ENCODE measurements at regions not wholly inside any gene's neighbourhood (a gene's known extent, or its start where the extent isn't known, plus 50 kb on each side); places are given as distances from the start of the nearest gene placed in this dataset.

DNA sequence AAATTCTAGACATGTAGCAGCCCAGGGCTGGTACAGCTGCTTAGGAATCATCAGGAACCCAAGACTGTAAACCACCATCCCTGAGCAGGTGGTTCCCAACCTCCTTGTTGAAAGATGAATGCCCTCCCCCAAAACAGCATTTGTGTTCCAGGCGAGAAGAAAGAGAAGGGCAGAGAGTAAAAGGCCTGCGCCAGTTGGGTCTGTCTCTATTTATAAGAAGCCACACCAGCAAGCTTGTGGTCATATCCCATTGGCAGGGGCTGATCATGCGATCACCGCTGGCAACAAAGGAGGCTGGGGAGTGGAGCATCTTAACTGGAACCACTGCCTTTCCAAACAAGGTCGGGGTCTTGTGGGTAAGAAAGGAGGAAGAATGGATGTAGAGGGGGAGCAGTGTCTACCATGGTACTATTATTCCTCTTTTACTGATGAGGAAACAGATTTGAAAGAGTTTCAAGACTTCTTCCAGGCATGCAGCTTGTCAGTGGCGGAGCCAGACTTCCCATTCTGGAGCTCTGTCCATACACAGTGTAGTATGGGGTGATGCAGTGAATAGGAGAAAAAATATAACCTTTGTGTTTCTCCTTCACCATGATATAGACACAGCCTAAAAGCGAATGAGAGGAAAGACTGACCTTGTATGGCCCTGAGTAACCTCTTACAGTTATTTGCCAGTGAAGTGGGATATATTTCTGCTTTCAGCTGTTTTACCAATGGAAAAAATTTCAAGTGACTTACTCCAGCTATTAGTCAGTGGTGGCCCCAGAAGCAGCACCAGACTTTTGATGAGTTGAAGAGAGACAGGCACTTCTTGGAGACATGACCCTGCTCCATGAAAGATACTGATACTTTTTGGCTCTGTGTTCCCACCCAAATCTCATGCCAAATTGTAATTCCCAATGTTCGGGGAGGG, 222.6 kb downstream of the ABHD5 start:
- DNase-seq = no peak
- Histone ChIP-seq H3K27ac (no peak overlapping the region), H3K27me3 (ENCODE audit: insufficient read depth in 3 of 3, low read length in 2 of 3) (no peaks in the 10 kb centered on the region), H3K4me1 (no peaks in the 10 kb centered on the region), H3K9me3 (no peaks in the 10 kb centered on the region), H3K36me3 (ENCODE audit: insufficient read depth in 1 of 2, low read depth in 1 of 2) (no peaks in the 10 kb centered on the region), H3K4me3 (no peak overlapping the region)
- 80 to 82% (median 82%) methylated on average over 8 of the region's 8 CpGs for WGBS, 3 donors
- intact Hi-C loops (cut with DNase I) = no loop called here
- no peak for ATAC-seq
- TF ChIP-seq, protein P1, sequence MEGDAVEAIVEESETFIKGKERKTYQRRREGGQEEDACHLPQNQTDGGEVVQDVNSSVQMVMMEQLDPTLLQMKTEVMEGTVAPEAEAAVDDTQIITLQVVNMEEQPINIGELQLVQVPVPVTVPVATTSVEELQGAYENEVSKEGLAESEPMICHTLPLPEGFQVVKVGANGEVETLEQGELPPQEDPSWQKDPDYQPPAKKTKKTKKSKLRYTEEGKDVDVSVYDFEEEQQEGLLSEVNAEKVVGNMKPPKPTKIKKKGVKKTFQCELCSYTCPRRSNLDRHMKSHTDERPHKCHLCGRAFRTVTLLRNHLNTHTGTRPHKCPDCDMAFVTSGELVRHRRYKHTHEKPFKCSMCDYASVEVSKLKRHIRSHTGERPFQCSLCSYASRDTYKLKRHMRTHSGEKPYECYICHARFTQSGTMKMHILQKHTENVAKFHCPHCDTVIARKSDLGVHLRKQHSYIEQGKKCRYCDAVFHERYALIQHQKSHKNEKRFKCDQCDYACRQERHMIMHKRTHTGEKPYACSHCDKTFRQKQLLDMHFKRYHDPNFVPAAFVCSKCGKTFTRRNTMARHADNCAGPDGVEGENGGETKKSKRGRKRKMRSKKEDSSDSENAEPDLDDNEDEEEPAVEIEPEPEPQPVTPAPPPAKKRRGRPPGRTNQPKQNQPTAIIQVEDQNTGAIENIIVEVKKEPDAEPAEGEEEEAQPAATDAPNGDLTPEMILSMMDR (IDR thresholded peaks at IDR 0.05) = no peak

DNA sequence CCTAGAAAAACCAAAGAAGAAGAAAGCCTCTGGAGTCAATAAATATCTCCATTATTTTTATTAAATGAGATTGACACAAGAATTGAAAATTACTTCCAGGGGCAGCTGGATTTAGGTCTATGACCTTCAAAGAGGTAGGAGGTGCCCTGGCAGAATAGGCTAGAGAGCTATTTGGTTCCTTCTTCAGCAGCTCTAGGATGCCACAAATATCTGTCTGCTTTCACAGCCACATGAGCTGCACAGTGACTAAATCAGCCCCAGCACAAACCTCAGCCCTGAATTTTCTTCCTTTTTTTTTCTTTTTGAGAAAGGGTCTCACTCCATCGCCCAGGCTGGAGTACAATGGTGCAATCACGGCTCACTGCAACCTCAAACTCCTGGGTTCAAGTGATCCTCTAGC, 223.5 kb downstream of the ABHD5 start:
- DNase-seq (no peak), ATAC-seq (no peak)
- no peaks in the 10 kb centered on the region for H3K9me3 ChIP-seq
- no peak overlapping the region for H3K4me3 ChIP-seq
- H3K27ac ChIP-seq = no peak overlapping the region
- intact Hi-C loops (cut with DNase I) = no loop called here
- H3K27me3 ChIP-seq (ENCODE audit: insufficient read depth in 3 of 3, low read length in 2 of 3) = no peaks in the 10 kb centered on the region
- H3K4me1 ChIP-seq = no peaks in the 10 kb centered on the region
- WGBS, 3 donors = 80 to 92% (median 90%) methylated on average over 2 of the region's 2 CpGs
- H3K36me3 ChIP-seq (ENCODE audit: insufficient read depth in 1 of 2, low read depth in 1 of 2) = no peaks in the 10 kb centered on the region
- TF ChIP-seq, protein P1 (IDR thresholded peaks at IDR 0.05) = no peak

DNA sequence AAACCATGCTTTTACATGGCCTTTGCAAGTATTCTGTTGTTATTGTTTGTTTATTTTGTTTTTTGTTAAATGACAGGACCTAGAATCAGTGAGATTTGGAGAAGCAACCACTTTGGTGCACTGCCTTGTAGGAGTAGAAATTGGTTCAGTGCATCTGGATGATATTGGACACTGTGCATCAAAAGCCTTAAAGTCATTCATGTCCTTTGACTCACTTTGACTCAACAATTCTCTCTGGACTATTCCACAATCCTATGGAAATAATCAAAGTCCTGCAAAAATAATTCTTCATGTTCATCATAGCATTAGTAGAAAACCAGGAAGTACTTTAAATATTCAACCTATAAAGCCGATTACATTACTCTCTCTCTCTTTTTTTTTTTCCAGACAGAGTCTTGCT, 224.8 kb downstream of the ABHD5 start:
- ATAC-seq (no peak), DNase-seq (no peak)
- TF ChIP-seq, protein P1 (IDR thresholded peaks at IDR 0.05) = no peak
- no peak overlapping the region for H3K27ac ChIP-seq
- no peaks in the 10 kb centered on the region for H3K4me1 ChIP-seq
- H3K27me3 ChIP-seq (ENCODE audit: insufficient read depth in 3 of 3, low read length in 2 of 3) = peaks cover 0 to 2% (median 0%) of the 10 kb centered on the region in 3 donors
- intact Hi-C loops (cut with DNase I) = no loop called here
- H3K9me3 ChIP-seq = no peaks in the 10 kb centered on the region
- no peaks in the 10 kb centered on the region for H3K36me3 ChIP-seq (ENCODE audit: insufficient read depth in 1 of 2, low read depth in 1 of 2)
- 93 to 100% (median 95%) methylated on average over 1 of the region's 1 CpG for WGBS, 3 donors
- H3K4me3 ChIP-seq = no peak overlapping the region

DNA sequence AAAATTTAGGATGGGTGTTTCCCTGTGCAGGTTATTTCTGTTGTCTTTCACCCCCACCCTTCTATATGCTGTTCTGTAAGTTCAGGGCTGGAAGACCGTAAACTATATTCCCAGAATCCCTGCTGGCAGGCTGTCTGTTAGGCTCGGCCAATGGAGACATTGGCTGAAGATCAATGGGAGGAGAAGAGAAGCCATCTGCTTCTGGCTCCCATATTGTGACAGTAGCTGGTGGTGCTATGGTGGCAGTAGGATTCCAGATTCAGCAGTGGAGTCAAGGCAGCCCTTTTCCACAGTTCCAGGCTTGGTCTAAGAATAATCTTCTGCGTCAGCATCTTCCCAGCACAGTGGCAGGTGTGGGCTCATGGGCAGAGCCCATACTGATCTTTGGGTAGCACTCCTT, 226.6 kb downstream of the ABHD5 start:
- ATAC-seq = no peak

More for the DNA sequence above, 226.6 kb downstream of the ABHD5 start:
- TF ChIP-seq, protein P1 (IDR thresholded peaks at IDR 0.05) = no peak
- no peak overlapping the region for H3K4me3 ChIP-seq
- no peak for DNase-seq
- H3K27me3 ChIP-seq (ENCODE audit: insufficient read depth in 3 of 3, low read length in 2 of 3) = peaks cover 0 to 6% (median 1%) of the 10 kb centered on the region in 3 donors
- H3K4me1 ChIP-seq = no peaks in the 10 kb centered on the region
- no peaks in the 10 kb centered on the region for H3K36me3 ChIP-seq (ENCODE audit: insufficient read depth in 1 of 2, low read depth in 1 of 2)
- WGBS, 3 donors = 68 to 81% (median 74%) methylated on average over 3 of the region's 3 CpGs
- H3K9me3 ChIP-seq = no peaks in the 10 kb centered on the region
- H3K27ac ChIP-seq = no peak overlapping the region
- intact Hi-C loops (cut with DNase I) = no loop called here

All from psoas muscle (tissue), 7 donors.